ENCODE measurements at regions not wholly inside any gene's neighbourhood (a gene's known extent, or its start where the extent isn't known, plus 50 kb on each side); places are given as distances from the start of the nearest gene placed in this dataset.

DNA sequence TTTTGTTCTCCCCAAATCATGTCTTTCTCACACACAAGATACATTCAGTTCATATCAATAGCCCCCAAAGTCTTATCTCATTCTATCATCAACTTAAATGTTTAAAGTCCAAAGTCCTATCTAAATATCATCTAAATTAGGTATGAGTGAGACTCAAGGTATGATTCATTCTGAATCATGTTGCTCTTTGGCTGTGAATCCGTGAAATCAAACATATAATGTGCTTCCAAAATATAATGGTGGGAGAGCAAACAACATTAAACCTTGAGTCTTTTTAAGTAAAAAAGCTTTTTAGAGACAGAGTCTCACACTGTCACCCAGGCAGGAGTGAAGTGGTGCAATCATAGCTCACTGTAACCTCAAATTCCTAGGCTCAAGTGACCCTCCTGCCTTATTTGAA is 139.1 kb downstream of the SAMMSON start:
- no peak for TF ChIP-seq POLR2A (IDR thresholded peaks at IDR 0.05; ENCODE audit: low read length)
- no peak for TF ChIP-seq POLR2AphosphoS2 (conservative IDR thresholded peaks at IDR 0.05; ENCODE audit: low read length)
- TF ChIP-seq, protein P1, sequence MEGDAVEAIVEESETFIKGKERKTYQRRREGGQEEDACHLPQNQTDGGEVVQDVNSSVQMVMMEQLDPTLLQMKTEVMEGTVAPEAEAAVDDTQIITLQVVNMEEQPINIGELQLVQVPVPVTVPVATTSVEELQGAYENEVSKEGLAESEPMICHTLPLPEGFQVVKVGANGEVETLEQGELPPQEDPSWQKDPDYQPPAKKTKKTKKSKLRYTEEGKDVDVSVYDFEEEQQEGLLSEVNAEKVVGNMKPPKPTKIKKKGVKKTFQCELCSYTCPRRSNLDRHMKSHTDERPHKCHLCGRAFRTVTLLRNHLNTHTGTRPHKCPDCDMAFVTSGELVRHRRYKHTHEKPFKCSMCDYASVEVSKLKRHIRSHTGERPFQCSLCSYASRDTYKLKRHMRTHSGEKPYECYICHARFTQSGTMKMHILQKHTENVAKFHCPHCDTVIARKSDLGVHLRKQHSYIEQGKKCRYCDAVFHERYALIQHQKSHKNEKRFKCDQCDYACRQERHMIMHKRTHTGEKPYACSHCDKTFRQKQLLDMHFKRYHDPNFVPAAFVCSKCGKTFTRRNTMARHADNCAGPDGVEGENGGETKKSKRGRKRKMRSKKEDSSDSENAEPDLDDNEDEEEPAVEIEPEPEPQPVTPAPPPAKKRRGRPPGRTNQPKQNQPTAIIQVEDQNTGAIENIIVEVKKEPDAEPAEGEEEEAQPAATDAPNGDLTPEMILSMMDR (IDR thresholded peaks at IDR 0.05): no peak
- no peak for TF ChIP-seq EP300 (IDR thresholded peaks at IDR 0.05)
- TF ChIP-seq MAFK (IDR thresholded peaks at IDR 0.05; ENCODE audit: partially characterized antibody): no peak
- TF ChIP-seq, protein P2, sequence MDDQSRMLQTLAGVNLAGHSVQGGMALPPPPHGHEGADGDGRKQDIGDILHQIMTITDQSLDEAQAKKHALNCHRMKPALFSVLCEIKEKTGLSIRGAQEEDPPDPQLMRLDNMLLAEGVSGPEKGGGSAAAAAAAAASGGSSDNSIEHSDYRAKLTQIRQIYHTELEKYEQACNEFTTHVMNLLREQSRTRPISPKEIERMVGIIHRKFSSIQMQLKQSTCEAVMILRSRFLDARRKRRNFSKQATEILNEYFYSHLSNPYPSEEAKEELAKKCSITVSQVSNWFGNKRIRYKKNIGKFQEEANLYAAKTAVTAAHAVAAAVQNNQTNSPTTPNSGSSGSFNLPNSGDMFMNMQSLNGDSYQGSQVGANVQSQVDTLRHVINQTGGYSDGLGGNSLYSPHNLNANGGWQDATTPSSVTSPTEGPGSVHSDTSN (IDR thresholded peaks at IDR 0.05): no peak
- TF ChIP-seq CBX8 (IDR thresholded peaks at IDR 0.05): no peak
- TF ChIP-seq ESRRA (IDR thresholded peaks at IDR 0.05; ENCODE audit: borderline replicate concordance, low read length): no peak
- TF ChIP-seq, protein P3, sequence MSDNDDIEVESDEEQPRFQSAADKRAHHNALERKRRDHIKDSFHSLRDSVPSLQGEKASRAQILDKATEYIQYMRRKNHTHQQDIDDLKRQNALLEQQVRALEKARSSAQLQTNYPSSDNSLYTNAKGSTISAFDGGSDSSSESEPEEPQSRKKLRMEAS (IDR thresholded peaks at IDR 0.05): no peak

Data from A549 (cell line).